CD4-positive, alpha-beta memory T cell (primary cell): ENCODE measurements at regions not wholly inside any gene's neighbourhood (a gene's known extent, or its start where the extent isn't known, plus 50 kb on each side); places are given as distances from the start of the nearest gene placed in this dataset.

Experiments
- CTCF ChIA-PET: fragments of 350-600 bp; sonication (Branson Sonifier 250); formaldehyde crosslinking; loops from one replicate; lab custom pipeline; 2021; ENCODE audit warnings: inconsistent platforms; ENCODE audit not compliant: partially characterized antibody; lab: Charles Lee
- POLR2A ChIA-PET: fragments of 350-600 bp; sonication (Branson Sonifier 250); formaldehyde crosslinking; loops from one replicate; lab custom pipeline; 2021; ENCODE audit not compliant: partially characterized antibody; lab: Charles Lee
- DNase-seq, 5 donors: peaks; one replicate each; pipeline versions ENCODE4 v3.0.0 to v3.0.0-alpha.2; 2020 to 2022; ENCODE audit warnings: mixed read lengths in 1 of 5
- H3K27ac ChIP-seq: one replicate; pipeline ENCODE4 v1.7.0; 2013; ENCODE audit warnings: low read depth, low read length
- H3K27me3 ChIP-seq: 2 replicates; pipeline ENCODE4 v1.7.0; 2013; ENCODE audit warnings: mild to moderate bottlenecking, low read length, moderate library complexity; ENCODE audit not compliant: insufficient read depth
- H3K36me3 ChIP-seq: 2 replicates; pipeline ENCODE4 v1.7.0; 2013; ENCODE audit warnings: mild to moderate bottlenecking, low read length, moderate library complexity; ENCODE audit not compliant: insufficient read depth
- H3K4me1 ChIP-seq: 2 replicates; pipeline ENCODE4 v1.7.0; 2013; ENCODE audit warnings: mild to moderate bottlenecking, low read length, moderate library complexity; ENCODE audit not compliant: insufficient read depth
- H3K4me3 ChIP-seq, 2 donors: one replicate each; pipeline ENCODE4 v1.7.0; 2013; ENCODE audit warnings: low read length in 2 of 2, mild to moderate bottlenecking in 1 of 2
- H3K9me3 ChIP-seq, 2 donors: one replicate each; pipeline ENCODE4 v1.7.0; 2013; ENCODE audit warnings: low read length in 2 of 2, control low read depth in 1 of 2; ENCODE audit not compliant: control insufficient read depth in 1 of 2
- H3K27ac Mint-ChIP-seq, 7 donors: one replicate each; pipeline ENCODE4 v1.8.0; 2020 to 2021; ENCODE audit warnings: mixed read lengths in 7 of 7, mild to moderate bottlenecking in 6 of 7, inconsistent platforms in 3 of 7, moderate library complexity in 3 of 7
- H3K27me3 Mint-ChIP-seq, 2 donors: one replicate each; pipeline ENCODE4 v1.8.0; 2020 to 2021; ENCODE audit warnings: mixed read lengths in 2 of 2
- H3K36me3 Mint-ChIP-seq, 2 donors: one replicate each; pipeline ENCODE4 v1.8.0; 2020 to 2021; ENCODE audit warnings: mixed read lengths in 2 of 2, inconsistent platforms in 1 of 2, mild to moderate bottlenecking in 1 of 2
- H3K4me1 Mint-ChIP-seq, 4 donors: one replicate each; pipeline ENCODE4 v1.8.0; 2020 to 2021; ENCODE audit warnings: mixed read lengths in 4 of 4, mild to moderate bottlenecking in 1 of 4
- H3K4me3 Mint-ChIP-seq, 8 donors: one replicate each; pipeline ENCODE4 v1.8.0; 2020 to 2021; ENCODE audit warnings: mixed read lengths in 8 of 8, mild to moderate bottlenecking in 7 of 8, moderate library complexity in 6 of 8, inconsistent platforms in 3 of 8
- H3K9me3 Mint-ChIP-seq, 8 donors: one replicate each; pipeline ENCODE4 v1.8.0; 2020 to 2021; ENCODE audit warnings: mixed read lengths in 8 of 8, mild to moderate bottlenecking in 5 of 8, inconsistent platforms in 3 of 8, moderate library complexity in 1 of 8
- intact Hi-C: fragments of 100-400 bp; cut with micrococcal nuclease; formaldehyde crosslinking; loops from one replicate; pipeline ENCODE4 v1.15.1; 2023

DNA sequence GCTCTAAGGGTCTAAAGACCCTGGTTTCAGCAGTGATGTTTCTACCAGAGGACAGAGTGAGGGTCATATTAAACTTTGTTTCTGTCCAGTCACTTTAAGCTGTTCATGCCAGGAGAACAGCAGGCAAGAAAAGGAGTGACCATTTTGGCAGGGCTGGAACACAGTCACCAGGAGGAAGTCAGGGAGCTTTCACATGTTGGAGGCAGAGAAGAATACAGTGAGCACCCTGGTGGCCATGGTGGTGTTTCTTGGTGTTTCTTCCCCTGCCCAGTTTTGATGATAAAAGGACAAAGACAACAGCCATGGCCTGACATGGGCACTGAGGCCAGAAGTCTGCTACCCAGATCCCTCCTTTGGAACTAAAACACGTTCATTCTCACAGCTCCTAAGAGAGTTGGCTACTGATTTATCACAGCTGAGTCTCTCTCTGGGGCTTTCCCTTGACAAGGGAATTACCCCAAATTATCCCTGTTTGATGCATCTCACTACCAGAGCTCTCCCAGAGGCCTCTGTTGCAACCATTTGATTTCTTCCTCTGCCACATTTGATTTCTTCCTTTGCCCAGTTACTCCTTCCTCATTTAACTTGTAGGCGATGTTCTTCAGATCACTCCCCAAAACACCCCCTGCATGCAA lies 106.4 kb upstream of the NWD2 start:
- no peaks in the 10 kb centered on the region for H3K4me1 Mint-ChIP-seq
- peaks cover 0 to 3% (median 0%) of the 10 kb centered on the region in 8 donors for H3K9me3 Mint-ChIP-seq
- Histone ChIP-seq H3K27me3 (no peaks in the 10 kb centered on the region), H3K4me1 (no peaks in the 10 kb centered on the region), H3K9me3 (no peaks in the 10 kb centered on the region), H3K4me3 (no peak overlapping the region), H3K36me3 (no peaks in the 10 kb centered on the region), H3K27ac (no peak overlapping the region)
- H3K36me3 Mint-ChIP-seq, result no peaks in the 10 kb centered on the region
- POLR2A ChIA-PET, result no interaction called here
- H3K27me3 Mint-ChIP-seq, result no peaks in the 10 kb centered on the region
- intact Hi-C loops, result no loop called here
- H3K4me3 Mint-ChIP-seq, result no peak overlapping the region
- no peak overlapping the region for H3K27ac Mint-ChIP-seq
- no peak for DNase-seq
- CTCF ChIA-PET, result no interaction called here

GRCh38 chr4:37138789-37139188 lies 105.8 kb upstream of the NWD2 start:
- Histone ChIP-seq H3K4me1 (no peaks in the 10 kb centered on the region), H3K27ac (no peak overlapping the region), H3K27me3 (no peaks in the 10 kb centered on the region), H3K36me3 (no peaks in the 10 kb centered on the region), H3K4me3 (no peak overlapping the region), H3K9me3 (no peaks in the 10 kb centered on the region)
- no peaks in the 10 kb centered on the region for H3K27me3 Mint-ChIP-seq
- no peak overlapping the region for H3K4me3 Mint-ChIP-seq
- intact Hi-C loops, result no loop called here
- ChIA-PET POLR2A (no interaction called here), CTCF (no interaction called here)
- no peaks in the 10 kb centered on the region for H3K4me1 Mint-ChIP-seq
- no peak overlapping the region for H3K27ac Mint-ChIP-seq
- no peaks in the 10 kb centered on the region for H3K36me3 Mint-ChIP-seq
- no peak for DNase-seq
- H3K9me3 Mint-ChIP-seq, result peaks cover 0 to 3% (median 0%) of the 10 kb centered on the region in 8 donors

DNA sequence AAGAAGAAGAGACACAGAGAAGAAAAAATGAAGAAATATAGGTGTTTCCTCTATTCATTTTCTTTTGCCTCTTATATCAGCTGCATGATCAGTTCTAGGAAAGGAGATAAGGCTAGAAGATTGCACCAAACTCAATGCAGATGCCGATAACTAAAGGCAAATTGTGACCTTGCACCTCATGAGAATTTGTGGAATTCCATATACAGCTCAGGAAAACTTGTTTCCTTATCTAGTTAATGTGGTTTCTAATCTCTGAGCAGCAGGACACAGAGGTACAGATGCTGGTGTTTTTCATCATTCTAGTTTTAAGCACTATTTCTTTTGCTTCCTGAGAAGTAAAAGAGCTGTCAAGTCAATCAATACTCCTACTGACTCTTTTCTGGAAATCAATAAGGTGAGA lies 104.6 kb upstream of the NWD2 start:
- no peaks in the 10 kb centered on the region for H3K27me3 Mint-ChIP-seq
- ChIA-PET POLR2A (no interaction called here), CTCF (no interaction called here)
- peaks cover 0 to 3% (median 0%) of the 10 kb centered on the region in 8 donors for H3K9me3 Mint-ChIP-seq
- no peaks in the 10 kb centered on the region for H3K36me3 Mint-ChIP-seq
- no peaks in the 10 kb centered on the region for H3K4me1 ChIP-seq
- DNase-seq, result no peak
- H3K27ac ChIP-seq, result no peak overlapping the region
- no peak overlapping the region for H3K27ac Mint-ChIP-seq
- no peaks in the 10 kb centered on the region for H3K9me3 ChIP-seq
- no peaks in the 10 kb centered on the region for H3K27me3 ChIP-seq
- intact Hi-C loops, result no loop called here
- H3K4me3 Mint-ChIP-seq, result no peak overlapping the region
- H3K4me1 Mint-ChIP-seq, result no peaks in the 10 kb centered on the region
- no peak overlapping the region for H3K4me3 ChIP-seq
- no peaks in the 10 kb centered on the region for H3K36me3 ChIP-seq

- H3K27me3 ChIP-seq, result no peaks in the 10 kb centered on the region
- Mint-ChIP-seq H3K9me3 (peaks cover 0 to 11% (median 3%) of the 10 kb centered on the region in 8 donors), H3K27ac (no peak overlapping the region), H3K4me1 (no peaks in the 10 kb centered on the region), H3K4me3 (no peak overlapping the region), H3K36me3 (no peaks in the 10 kb centered on the region), H3K27me3 (no peaks in the 10 kb centered on the region)
- no peak overlapping the region for H3K4me3 ChIP-seq
- no peak for DNase-seq
- H3K27ac ChIP-seq, result no peak overlapping the region
- intact Hi-C loops, result no loop called here
- H3K9me3 ChIP-seq, result no peaks in the 10 kb centered on the region
- ChIA-PET POLR2A (no interaction called here), CTCF (no interaction called here)
- H3K4me1 ChIP-seq, result no peaks in the 10 kb centered on the region
- H3K36me3 ChIP-seq, result no peaks in the 10 kb centered on the region
Measured at GRCh38 chr4:37146260-37146659, 98.3 kb upstream of the NWD2 start.

DNA sequence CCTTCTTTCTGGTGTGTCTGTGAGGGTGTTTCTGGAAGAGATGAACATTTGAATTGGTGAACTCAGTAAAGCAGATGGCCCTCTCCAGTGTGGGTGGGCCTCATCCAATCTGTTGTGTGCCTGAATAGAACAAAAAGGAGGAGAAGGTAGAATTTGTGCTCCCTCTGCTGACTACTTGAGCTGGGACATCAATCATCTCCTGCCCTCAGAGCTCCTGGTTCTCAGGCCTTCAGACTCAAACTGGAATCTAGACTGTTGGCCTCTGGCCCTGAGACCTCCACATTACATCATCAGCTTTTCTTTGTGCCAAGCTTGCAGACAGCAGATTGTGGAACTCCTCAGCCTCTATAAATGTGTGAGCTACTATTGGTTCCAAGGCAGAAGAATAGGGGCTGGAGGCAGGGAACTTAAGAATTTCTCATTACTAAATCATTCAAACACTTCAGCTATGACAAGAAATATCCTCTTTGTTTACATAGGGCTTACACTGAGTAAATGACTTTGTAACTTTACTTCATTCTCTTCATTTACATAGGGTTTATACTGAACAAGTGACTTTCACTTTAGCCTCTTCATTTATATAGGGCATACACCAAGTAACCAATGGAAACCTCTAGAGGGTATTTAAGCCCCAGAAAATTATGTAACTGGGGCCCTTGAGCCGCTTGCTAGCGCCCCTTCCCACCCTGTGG lies 86.9 kb upstream of the NWD2 start:
- CTCF ChIA-PET, result no interaction called here
- no peak overlapping the region for H3K4me3 ChIP-seq
- DNase-seq, result no peak
- no peak overlapping the region for H3K27ac Mint-ChIP-seq
- H3K4me1 ChIP-seq, result no peaks in the 10 kb centered on the region
- H3K9me3 Mint-ChIP-seq, result peaks cover 0 to 2% (median 0%) of the 10 kb centered on the region in 8 donors
- no peak overlapping the region for H3K27ac ChIP-seq
- H3K36me3 ChIP-seq, result no peaks in the 10 kb centered on the region
- H3K4me3 Mint-ChIP-seq, result no peak overlapping the region
- H3K36me3 Mint-ChIP-seq, result no peaks in the 10 kb centered on the region
- intact Hi-C loops, result no loop called here
- H3K4me1 Mint-ChIP-seq, result no peaks in the 10 kb centered on the region
- POLR2A ChIA-PET, result no interaction called here
- no peaks in the 10 kb centered on the region for H3K9me3 ChIP-seq
- no peaks in the 10 kb centered on the region for H3K27me3 ChIP-seq
- H3K27me3 Mint-ChIP-seq, result no peaks in the 10 kb centered on the region

- no peaks in the 10 kb centered on the region for H3K36me3 ChIP-seq
- intact Hi-C loops, result no loop called here
- Mint-ChIP-seq H3K27ac (no peak overlapping the region), H3K36me3 (no peaks in the 10 kb centered on the region), H3K27me3 (no peaks in the 10 kb centered on the region), H3K4me1 (no peaks in the 10 kb centered on the region), H3K9me3 (no peaks in the 10 kb centered on the region), H3K4me3 (no peak overlapping the region)
- H3K27me3 ChIP-seq, result no peaks in the 10 kb centered on the region
- DNase-seq, result no peak
- ChIA-PET CTCF (no interaction called here), POLR2A (no interaction called here)
- H3K4me3 ChIP-seq, result no peak overlapping the region
- no peak overlapping the region for H3K27ac ChIP-seq
- no peaks in the 10 kb centered on the region for H3K4me1 ChIP-seq
- H3K9me3 ChIP-seq, result no peaks in the 10 kb centered on the region
Measured at GRCh38 chr4:37160653-37161052, 83.9 kb upstream of the NWD2 start.

- Mint-ChIP-seq H3K9me3 (no peaks in the 10 kb centered on the region), H3K4me1 (no peaks in the 10 kb centered on the region), H3K27ac (no peak overlapping the region), H3K4me3 (no peak overlapping the region), H3K36me3 (no peaks in the 10 kb centered on the region), H3K27me3 (peaks cover 0 to 2% of the 10 kb centered on the region in 2 donors)
- no peak overlapping the region for H3K4me3 ChIP-seq
- no peaks in the 10 kb centered on the region for H3K36me3 ChIP-seq
- H3K9me3 ChIP-seq, result no peaks in the 10 kb centered on the region
- no peak overlapping the region for H3K27ac ChIP-seq
- no peaks in the 10 kb centered on the region for H3K27me3 ChIP-seq
- DNase-seq, result no peak
- no peaks in the 10 kb centered on the region for H3K4me1 ChIP-seq
- intact Hi-C loops, result no loop called here
- ChIA-PET CTCF (no interaction called here), POLR2A (no interaction called here)
Measured at GRCh38 chr4:37165844-37166243, 78.7 kb upstream of the NWD2 start.
